ENCODE measurements at regions not wholly inside any gene's neighbourhood (a gene's known extent, or its start where the extent isn't known, plus 50 kb on each side); places are given as distances from the start of the nearest gene placed in this dataset.

DNA sequence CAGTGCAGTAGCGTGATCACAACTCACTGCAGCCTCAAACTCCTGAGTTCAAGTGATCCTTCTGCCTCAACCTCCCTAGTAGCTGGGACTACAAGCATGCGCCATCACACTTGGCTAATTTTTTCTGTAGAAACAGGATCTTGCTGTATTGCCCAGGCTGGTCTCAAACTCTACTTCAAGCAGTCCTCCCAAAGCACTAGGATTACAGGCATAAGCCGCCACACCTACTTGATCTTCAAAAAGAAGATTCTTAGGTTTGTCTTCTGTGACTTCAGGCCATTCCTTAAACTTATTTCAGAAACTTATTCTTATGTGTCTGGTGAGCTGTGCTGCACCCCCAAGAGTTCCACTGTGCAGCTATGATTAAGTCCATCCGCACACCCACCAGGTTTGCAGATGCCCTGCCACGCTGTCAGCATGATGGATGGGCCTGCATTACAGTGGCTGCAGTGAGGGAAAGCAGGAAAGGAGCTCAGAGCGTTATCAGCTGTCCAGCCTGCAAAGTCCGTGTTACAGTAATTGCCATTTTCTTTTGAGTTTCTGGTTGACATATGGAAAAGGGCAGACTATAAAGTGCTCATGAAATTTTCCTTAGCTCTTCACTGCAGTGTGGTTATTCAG is 146.6 kb downstream of the AASDH start:
- no peak for DNase-seq (ENCODE audit: low spot score)

DNA sequence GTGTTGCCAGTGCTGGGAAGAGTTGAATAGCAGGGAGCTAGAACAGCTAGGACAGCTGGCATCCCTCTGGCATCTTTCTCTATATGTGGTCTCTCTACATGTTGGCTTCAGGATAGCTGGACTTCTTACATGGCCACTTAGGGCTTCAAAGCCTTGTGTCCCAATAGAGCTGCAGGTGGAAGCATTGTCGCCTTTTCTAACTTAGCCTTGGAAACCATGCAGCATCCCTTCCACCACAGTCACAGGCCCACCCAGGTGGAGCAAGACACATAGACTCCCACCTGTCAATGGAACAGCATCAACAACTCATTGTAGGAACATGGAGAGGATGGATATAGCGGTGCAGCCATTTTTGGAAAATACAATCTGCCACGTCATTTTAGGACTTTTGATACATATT is 149.0 kb downstream of the AASDH start:
- DNase-seq (ENCODE audit: low spot score) = no peak

DNA sequence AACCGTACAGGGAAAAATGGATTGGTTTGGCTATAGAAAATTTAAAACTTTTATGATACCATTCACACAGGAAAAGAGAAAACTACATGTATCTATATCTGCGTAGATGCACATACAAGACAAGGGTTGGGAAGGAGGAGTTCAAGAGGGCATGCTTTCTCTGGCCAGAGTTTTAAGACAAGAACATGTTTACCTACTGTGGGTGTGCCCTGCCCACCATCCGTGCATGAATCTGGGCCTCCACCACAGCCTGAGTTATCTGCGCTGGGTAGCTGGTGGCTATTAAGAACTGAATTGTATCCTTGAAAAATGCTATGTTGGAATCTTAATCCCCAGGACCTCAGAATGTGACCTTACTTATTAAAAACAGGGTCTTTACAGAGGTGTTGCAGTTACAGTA is 151.6 kb downstream of the AASDH start:
- no peak for DNase-seq (ENCODE audit: low spot score)

DNA sequence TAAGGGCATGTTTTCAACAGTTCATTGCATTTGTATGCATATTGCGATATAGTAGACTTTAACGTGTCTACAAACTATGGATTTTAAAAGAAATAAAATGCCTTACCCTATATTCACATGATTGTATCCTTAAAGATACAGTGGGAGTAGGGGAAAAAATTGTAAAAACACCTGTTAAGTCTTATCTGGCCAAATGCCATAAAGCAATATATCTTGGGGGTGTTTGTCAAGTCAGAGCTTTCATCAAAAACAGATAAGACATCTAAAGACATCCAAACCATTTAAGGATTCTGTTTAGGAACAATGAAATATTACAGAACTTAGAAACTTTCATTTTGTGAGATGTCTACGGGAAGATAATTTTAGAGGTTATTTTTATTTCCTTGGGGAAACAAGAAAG is 152.3 kb downstream of the AASDH start:
- no peak for DNase-seq (ENCODE audit: low spot score)

DNA sequence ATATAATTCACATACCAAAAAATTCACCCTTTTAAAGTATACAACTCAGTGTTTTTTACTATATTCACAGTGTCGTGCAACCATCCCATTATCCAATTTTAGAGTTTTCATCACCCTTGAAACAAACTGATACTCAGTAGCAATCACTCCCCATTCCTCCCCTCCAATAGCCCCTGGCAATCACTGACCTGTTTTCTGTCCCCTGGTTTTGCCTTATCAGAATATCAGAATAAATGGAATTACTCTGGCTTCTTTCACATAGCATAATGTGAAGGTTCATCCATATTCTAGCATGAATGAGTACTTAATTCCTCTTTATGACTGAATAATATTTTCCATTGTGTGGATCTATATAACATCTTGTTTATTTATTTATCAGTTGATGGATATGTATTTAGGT is 153.2 kb downstream of the AASDH start:
- DNase-seq (ENCODE audit: low spot score) = no peak

DNA sequence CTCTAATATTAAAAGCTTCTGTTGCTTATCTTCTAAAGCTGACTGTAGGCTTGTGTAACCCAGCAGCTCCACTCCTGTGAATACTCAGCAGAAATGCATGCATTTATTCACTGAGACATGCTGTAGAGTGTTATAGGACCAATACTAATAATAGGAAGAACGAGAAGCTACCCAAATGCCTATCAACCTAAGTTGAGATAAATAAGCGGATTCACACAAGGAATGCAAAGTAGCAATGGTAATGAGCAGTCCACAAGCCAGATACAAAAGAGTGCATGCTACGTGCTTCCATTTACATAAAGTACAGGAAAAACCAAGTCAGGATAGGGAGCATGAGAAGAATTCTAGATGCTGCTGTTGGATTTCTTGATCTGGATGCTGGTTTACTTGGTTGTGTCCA is 155.9 kb downstream of the AASDH start:
- DNase-seq (ENCODE audit: low spot score) = no peak

DNA sequence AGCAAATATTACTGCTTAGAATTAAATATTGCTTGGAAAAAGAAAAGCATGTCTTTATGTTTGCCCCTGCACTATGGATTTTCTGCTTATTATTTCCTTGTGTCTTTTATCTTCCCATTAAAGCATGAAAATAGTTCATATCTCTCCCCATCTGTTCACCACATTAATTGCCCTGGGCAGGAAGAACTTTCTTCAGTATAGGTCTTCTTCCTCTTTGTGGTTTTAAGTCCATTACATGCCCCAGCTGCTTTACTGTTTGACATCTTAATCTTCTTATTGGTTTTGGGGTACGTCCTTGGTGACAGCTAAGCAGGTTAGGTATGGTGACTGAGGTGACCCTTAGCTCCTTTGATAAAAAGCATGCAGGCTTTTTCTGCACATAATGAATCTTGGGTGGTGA is 157.3 kb downstream of the AASDH start:
- no peak for DNase-seq (ENCODE audit: low spot score)

DNA sequence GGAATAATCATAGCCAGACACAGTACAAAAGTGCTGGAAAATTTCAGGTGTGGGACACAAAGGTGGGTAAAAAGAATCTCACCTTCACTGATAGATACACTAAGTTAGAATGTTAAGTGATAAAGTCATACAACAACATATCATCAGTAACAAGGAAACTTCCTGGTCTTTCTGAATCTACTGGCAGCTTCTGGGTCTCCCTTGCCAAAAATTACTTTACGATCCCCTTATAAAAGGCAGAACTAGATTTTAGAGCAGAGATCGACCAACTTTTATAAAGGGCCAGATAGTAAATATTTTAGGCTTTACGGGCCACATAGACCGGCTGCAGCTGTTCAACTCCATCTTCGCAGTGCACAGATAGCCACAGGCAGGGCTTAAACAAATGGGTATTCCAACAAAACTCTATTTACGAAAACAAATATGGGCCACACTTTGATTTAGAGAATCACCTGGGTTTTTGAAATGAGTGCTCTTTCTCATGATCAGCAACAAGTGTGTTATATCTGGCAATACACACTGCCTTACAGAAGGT is 159.9 kb downstream of the AASDH start:
- no peak for DNase-seq (ENCODE audit: low spot score)

DNA sequence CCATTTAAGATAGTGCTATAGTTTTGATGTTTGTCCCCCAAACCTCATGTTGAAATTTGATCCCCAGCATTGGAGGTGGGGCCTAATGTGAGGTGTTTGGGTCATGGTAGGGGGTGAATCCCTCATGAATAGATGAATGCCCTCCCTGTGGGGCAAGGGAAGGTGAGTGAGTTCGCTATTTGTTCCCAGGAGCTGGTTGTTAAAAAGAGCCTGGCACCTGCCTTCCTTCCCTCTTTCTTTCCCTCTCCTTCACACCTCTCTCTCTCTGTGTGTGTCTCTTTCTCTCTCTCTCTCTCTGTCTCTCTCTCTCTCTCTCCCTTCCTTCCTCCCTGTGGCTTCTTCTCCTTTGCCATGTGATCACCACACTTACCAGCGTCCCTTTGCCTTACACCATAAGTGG is 160.7 kb downstream of the AASDH start:
- DNase-seq (ENCODE audit: low spot score) = no peak

DNA sequence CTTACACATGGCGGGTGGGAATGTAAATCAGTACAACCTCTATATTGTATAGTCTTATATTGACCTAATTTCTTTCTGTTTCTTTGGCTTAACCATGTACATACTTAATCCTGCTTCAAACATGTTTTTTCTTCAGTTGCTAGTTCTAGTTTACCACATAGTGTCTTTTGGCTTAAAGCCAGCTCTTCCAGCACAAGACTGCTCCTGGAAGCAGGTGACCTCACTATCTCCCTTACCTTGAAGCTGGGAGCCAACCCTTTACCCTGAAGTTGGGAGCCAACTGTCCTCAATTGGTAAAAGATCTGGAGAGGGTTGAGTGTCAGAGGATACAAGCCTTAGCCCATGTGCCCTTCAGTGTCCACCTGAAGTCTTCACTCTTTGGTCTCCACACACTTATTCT is 162.7 kb downstream of the AASDH start:
- DNase-seq (ENCODE audit: low spot score) = no peak

DNA sequence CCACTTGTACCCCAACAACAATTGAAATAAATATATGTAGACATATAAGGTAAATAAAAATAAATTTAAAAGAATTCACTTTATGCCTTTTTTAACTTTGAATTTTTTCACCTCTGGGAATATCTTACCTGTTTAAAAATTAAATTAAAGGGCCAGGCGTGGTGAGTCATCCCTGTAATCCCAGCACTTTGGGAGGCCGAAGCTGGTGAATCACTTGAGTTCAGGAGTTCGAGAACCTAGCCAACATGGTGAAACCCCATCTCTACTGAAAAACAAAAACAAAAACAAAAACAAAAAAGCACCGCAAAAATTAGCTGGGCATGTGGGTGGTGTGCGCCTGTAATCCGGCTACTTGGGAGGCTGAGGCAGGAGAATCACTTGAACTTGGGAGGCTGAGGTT is 164.8 kb downstream of the AASDH start:
- DNase-seq (ENCODE audit: low spot score) = no peak

DNA sequence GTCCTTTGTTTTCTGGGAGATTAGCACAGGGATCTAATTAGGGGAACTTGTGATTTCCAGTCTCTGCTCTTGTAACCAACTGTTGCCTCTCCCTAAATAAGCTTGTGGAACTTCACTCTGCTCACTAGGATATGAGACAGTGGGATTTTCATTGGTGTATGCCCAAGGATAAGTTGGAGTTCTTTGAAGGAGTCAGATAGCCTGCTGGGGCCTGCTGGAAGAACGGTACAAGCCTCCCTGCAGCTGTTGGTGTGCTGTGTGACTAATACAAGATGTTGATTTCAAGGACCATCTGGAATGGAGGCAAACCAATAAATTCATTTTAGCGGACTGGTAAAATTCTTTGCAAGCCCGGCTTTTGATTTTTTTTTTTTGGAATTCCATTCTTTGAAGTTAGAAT is 167.0 kb downstream of the AASDH start:
- DNase-seq (ENCODE audit: low spot score) = no peak

DNA sequence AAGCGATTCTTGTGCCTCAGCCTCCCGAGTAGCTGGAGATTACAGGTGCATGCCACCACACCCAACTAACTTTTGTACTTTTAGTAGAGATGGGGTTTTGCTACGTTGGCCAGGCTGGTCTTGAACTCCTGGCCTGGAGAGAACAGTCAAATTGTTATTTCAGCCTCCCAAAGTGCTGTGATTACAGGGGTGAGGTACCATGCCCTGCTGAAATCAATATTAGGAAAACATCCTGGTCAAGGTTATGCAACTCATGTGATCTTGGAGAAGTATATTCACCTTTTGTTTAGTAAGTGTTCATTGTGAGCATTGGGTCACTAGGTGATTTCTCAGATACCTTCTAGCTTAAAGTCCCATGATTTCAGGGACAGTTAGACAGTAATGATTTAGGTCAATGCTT is 167.8 kb downstream of the AASDH start:
- no peak for DNase-seq (ENCODE audit: low spot score)

DNA sequence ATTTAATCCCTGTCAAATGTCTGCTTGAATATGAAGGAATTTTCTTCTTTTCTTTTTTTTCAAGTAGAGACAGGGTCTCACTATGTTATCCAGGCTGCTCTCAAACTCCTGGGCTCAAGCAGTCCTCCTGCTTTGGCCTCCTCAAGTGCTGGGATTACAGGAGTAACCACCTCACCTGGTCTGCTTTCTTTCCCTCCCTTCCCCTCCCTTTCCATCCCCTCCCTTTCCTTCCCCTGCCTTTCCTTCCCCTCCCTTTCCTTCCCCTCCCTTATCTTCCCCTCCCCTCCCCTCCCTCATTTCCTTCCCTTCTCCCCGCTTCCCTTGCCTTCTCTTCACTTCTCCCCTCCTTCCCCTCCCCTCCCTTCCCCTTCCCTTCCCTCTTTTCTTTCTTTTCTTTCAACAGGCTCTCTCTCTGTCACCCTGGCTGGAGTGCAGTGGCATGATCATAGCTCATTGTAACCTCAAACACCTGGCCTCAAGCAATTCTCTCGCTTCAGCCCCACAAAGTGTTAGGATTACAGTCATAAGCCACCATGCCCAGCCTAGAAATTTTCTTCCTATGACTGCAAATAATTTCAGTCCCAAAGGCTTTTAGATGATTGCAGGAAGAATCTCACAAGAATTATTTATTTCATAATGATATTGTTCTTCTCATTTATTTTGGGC is 168.9 kb downstream of the AASDH start:
- no peak for DNase-seq (ENCODE audit: low spot score)

DNA sequence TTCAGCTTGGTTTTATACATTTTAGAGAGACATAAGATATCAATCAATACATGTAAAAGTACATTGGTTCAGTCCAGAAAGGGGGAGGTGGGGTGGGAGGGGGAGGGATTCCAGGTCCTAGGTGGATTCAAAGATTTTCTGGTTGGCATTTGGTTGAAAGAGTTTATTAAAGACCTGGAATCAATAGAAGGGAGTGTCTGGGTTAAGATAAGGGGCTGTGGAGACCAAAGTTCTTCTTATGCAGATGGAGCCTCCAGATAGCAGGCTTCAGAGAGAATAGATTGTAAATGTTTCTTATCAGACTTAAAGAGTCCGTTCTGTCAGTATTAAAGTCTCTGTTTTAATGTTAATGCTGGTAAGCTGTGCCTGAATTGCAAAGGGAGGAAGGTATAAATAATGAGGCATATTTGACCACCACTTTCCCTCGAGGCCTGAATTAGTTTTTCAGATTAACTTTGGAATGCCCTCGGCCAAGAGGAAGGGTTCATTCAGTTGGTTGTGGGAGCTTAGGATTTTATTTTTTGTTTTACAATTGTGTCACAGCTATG is 169.9 kb downstream of the AASDH start:
- no peak for DNase-seq (ENCODE audit: low spot score)

DNA sequence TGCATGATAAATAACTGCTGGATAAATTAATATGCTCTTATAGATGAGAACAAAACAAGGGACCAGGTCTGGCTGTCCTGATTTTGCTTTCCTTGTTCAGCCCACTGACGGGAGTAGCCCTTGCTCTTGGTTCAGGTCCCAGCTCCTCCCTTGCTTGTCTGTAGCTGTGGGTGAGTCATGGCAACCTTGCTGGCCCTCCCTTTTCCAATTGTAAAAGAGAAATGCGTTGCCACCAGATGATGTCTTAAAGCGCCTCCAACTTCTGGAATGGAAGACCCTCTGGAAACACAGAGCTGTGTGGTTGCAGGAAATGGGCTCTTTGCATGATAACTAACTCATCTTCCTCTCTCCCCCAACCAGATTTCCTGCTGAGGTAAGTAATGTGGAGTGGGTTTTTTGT is 171.4 kb downstream of the AASDH start:
- DNase-seq (ENCODE audit: low spot score) = peak; percentile 60

DNA sequence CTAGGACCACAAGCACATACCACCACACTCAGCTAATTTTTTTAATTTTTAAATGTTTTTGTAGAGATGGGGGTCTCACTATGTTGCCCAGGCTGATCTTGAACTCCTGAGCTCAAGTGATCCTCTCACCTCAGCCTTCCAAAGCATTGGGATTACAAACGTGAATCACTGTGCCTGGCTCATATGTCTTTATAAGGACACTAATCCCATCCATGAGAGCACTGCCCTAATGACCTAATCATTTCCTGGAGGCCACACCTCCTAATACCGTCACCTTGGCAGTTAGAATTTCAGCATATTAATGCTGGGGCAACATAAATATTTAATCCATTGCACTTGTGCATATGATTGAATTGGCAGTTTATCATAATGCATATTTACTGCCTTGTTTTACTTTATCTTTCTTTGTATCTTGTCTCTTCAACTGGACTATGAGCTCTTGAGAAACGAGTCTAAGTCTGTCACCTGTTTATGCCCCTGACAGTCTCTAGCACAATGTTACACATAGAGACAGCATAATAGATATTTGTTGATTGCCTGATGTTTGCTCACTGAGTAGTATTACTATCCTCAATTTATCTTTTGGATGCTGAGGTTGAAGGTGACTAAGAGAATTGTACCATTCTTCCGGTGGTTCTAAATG is 172.0 kb downstream of the AASDH start:
- peak; percentile 50 for DNase-seq (ENCODE audit: low spot score)

DNA sequence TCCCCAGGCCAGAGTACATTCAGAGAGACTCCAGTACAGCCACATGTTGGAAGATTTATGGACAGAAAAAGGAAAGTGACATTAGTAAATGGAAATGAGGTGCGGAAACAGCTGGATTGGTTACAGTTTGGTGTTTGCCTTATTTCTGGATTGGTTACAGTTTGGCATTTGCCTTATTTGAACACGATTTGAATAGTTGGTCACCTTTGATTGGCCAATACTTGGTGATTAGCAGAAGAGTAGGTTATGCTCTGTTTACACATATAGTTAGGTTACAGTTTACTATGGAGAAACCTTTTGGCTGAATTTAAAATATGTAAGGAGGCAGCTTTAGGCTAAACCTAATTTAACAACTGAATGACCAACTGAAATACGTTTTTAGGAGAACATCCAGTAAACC is 173.7 kb downstream of the AASDH start:
- DNase-seq (ENCODE audit: low spot score) = no peak

DNA sequence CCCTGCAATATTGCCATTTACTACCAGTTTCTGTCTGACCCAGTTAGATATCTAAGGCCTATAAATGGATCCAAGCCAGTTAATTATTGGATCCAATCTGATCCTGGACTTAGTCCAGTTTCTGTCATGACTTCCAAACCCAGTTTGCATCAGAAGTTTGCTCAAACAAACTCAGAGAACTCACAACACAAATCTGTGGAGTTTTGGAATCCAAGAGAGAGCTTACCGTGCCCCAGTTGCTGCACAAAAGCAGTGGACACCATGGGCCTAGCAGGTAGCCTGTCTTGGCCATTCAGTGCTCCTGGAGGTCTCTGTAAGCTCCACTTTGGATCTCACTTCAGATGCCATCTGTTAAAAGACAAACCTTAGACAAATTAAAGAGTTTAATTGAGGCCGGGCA is 174.5 kb downstream of the AASDH start:
- DNase-seq (ENCODE audit: low spot score) = no peak

DNA sequence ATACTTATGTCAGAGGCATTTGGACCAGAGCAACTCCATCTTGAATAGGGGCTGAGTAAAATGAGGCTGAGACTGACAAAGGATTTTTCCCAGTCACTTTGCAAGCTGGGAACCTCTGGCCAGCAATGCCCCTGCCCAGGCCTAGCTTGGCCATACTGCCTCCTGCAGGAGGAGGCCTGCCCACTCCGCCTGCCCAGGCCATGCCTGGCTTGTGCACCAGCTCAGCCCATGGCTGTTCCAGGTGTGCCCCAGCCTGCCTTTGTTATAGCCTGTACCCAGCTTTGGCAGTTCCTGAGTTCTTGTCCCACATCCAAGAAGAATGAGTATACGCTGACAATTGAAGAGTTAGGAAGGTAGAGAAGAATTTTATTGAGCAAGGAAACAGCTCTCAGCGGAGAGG is 176.1 kb downstream of the AASDH start:
- DNase-seq (ENCODE audit: low spot score) = no peak

DNA sequence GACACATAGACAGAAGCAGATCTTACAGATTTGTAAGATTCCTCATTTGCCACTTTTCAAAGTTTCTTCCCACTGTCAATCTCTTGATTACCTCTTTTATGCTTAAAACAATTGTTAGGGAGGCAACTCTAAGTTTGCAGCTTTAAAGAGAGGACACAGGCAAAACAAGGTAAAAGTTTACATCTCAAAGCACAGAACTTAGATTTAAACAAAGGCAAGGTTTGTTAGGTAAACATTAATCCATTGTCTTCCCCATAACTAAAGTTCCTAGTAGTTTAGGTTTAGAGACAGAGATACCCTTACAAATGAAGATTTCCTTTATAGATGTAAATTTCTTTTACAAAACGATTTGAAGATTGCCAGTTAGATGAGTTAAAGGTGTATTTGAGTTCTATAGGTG is 176.9 kb downstream of the AASDH start:
- DNase-seq (ENCODE audit: low spot score) = no peak

DNA sequence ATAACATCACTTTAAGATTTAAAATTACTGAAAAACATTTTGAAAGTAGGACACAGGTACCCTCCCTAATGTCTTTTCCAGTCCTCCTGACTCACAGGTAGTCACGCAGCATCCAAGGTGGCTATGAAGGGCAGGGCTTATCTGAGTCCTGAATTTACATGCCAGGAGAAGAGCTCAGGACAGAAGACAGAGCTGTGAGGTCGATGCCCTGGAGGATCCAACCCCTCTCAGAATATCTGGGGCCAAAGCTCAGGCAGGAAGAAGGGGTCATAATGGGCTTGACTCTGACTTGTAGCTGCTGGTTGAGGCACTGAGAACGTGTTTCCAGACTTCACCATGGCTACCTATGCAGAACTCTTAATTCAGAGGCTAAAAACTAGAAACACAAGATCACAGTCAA is 177.5 kb downstream of the AASDH start:
- DNase-seq (ENCODE audit: low spot score) = no peak

DNA sequence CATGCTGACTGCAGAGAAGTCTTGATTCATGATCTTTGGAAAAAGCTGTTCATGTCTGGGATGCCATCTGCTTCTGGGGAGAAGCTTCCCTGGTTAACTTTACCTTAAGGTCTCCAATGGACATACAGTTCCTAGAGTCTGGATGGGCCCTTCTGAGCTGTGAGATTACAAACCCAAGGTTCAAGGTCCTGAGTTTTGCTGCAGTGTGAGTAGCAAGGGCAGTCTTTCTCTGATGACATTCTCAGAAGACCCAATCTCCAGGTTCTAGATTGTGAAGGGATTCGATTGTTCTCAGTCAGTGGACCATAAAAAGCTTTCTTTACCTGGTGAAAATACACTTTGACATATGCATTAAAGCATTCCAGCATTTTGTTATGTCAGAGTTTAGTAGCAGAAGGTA is 179.2 kb downstream of the AASDH start:
- DNase-seq (ENCODE audit: low spot score) = no peak
